ENCODE measurements at regions not wholly inside any gene's neighbourhood (a gene's known extent, or its start where the extent isn't known, plus 50 kb on each side); places are given as distances from the start of the nearest gene placed in this dataset.

- DNase-seq, result peak; percentile 42 to 53
Observed at GRCh38 chr9:135412315-135413085, 67.1 kb upstream of the PPP1R26 start.

DNA sequence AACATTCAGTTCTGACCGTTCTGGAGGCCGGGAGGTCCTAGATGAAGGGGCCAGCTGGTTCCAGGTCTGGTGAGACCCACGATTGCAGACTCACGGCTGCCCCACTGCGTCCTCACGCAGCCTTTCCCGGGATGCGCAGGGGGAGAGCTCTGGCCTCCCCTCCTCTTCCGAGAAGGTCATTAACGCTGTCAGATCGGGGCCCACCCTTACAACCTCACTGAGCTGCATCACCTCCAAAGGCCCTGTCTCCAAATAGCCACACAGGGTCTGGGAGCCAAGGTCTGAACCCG is 66.6 kb upstream of the PPP1R26 start:
- DNase-seq, result no peak

GRCh38 chr9:135413461-135413860 is 66.1 kb upstream of the PPP1R26 start:
- no peak for DNase-seq

GRCh38 chr9:135414293-135414692 is 65.3 kb upstream of the PPP1R26 start:
- DNase-seq, result no peak

GRCh38 chr9:135415586-135415985 is 64.0 kb upstream of the PPP1R26 start:
- no peak for DNase-seq

GRCh38 chr9:135416664-135417290 is 62.8 kb upstream of the PPP1R26 start:
- DNase-seq, result no peak

DNA sequence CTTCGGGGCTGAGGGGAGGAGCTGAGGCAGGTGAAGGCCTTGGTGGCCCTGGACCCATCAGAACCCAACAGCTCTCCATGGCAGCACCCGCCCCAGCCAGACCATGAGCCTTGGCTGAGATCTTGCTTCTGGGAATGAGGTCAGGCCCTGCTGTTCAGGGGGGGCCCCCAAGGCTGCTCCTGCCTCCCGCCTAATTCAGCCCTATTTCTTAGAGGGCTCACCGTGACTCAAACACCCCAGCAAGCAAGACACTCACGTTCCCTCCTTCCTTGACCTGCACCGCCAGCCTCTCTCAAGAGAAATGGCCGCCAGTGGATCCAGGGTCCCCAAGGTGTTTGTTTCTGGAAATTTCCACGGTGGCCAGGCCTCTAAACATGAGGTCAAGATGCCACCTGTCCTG is 61.4 kb upstream of the PPP1R26 start:
- DNase-seq, result no peak

DNA sequence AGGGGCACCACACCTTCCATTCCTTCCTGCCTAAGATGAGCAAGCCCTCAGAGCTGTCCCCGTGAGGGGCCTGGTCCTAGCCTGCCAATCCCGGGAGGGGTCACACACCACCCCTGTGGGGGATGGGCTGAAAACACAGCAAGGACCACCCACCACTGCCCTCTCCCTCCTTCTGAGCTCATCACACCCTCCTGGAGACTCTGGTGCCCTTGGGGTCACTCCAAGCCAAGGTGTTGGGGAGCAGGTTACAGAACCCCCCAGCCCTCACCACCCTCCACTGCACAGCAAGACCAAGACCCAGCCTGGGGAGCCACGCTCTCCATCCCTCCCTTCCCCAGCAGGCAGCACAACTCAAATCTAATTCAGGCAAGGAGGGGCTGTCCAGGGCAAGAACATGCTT is 60.5 kb upstream of the PPP1R26 start:
- DNase-seq, result no peak

DNA sequence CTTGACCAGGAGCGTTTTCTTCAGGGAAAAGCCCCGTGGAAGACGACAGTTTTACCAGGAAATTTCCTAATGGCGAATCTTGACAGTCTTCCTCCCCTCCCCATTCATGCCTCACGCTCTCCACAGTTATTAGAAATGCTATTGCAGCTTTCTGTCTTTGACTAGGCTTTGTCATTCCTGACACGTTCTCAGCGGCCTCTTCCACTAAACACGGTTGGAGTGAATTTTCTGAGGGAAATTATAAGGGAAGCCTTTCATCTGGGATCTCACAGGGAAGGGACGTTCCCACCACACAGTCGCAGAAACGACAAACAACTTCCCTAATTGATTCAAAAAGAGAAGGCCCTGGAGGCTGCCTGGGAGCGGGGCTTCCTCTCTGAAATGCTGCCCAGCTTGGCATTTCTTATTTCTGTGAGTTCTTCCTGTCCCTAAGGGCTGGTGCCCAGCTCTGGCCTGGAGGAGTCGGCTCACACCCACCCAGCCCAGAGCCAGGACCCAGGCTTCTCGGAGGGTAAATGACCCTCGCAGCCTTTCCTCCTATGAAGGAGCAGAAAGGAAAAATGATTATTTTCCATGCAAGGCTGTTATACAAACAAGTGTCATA is 57.1 kb upstream of the PPP1R26 start:
- no peak for DNase-seq

DNA sequence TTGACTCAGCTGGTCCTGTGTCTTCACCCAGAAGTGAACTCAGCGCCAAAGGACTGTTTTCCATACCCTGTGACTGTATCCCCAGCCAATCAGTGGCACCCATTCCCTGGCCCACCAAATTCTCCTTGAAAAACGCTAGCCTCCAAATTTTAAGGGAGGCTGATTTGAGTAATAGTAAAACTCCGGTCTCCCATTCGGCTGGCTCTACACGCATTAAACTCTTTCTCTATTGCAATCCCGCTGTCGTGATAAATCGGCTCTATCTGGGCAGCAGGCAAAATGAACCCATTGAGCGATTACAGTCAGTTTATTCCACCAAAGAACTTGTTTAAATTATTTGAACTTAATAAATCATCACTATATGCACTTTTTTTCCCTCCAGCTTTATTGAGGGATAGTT is 55.9 kb upstream of the PPP1R26 start:
- no peak for DNase-seq

Measured in Kasumi-1 (cell line).